ENCODE measurements at regions not wholly inside any gene's neighbourhood (a gene's known extent, or its start where the extent isn't known, plus 50 kb on each side); places are given as distances from the start of the nearest gene placed in this dataset.

GRCh38 chr3:96083610-96084009, 730.8 kb upstream of the EPHA6 start:
- TF ChIP-seq CTCF (IDR thresholded peaks at IDR 0.05) (no peak), POLR2A (IDR thresholded peaks at IDR 0.05) (no peak)
